Tibial nerve (tissue), 3 donors: ENCODE measurements at regions not wholly inside any gene's neighbourhood (a gene's known extent, or its start where the extent isn't known, plus 50 kb on each side); places are given as distances from the start of the nearest gene placed in this dataset.

ENCODE experiments used
- CTCF ChIP-seq, 5 experiments: fragments of 200-600 bp in 3 of 5; fragments of 450-650 bp in 2 of 5; sonication (generic) in 3 of 5; IDR thresholded peaks; one replicate each; pipeline ENCODE4 v1.5.1; 2016 to 2019; ENCODE audit warnings: antibody characterized with exemption in 5 of 5, mild to moderate bottlenecking in 3 of 5, moderate library complexity in 2 of 5
- POLR2A ChIP-seq, 2 donors: fragments of 450-650 bp; IDR thresholded peaks; one replicate each; pipeline ENCODE4 v1.6.1; 2017; ENCODE audit warnings: antibody characterized with exemption in 2 of 2, mild to moderate bottlenecking in 2 of 2, moderate library complexity in 2 of 2

GRCh38 chr6:62474793-62475192 is 188.8 kb upstream of the KHDRBS2 start:
- TF ChIP-seq CTCF (IDR thresholded peaks at IDR 0.05) = no peak
- TF ChIP-seq POLR2A (IDR thresholded peaks at IDR 0.05) = no peak
